Panc1 (cell line): ENCODE measurements at regions not wholly inside any gene's neighbourhood (a gene's known extent, or its start where the extent isn't known, plus 50 kb on each side); places are given as distances from the start of the nearest gene placed in this dataset.
"Not testable (repeated sequence)": the region's sequence is repeated elsewhere in the genome, so short reads cannot be mapped to it uniquely, and the experiment has no call there.

Experiments used
- ATAC-seq: fragments of 200-7000 bp; cut with Tn5 transposase; 2 replicates; pipeline ENCODE4 v1.9.1; 2020; ENCODE audit warnings: mild to moderate bottlenecking, moderate library complexity
- BruUV-seq: library from RNA; stranded (reverse); fragments of 400-500 nt; replicated peaks from 2 replicates; lab custom pipeline; 2021; lab: Mats Ljungman, UMichigan
- CTCF ChIA-PET: fragments of 300-600 bp; sonication (Branson Sonifier 250); formaldehyde crosslinking; loops from one replicate; lab custom pipeline; 2022; ENCODE audit warnings: antibody characterized with exemption; lab: Charles Lee
- POLR2A ChIA-PET: fragments of 300-600 bp; sonication (Branson Sonifier 250); formaldehyde crosslinking; loops from one replicate; lab custom pipeline; 2022; ENCODE audit warnings: antibody characterized with exemption; lab: Charles Lee
- DNase-seq: peaks from one replicate; pipeline ENCODE4 v3.0.0-alpha.2; 2010; ENCODE audit warnings: low read depth, low spot score
- H3K27ac ChIP-seq: 2 replicates; pipeline ENCODE4 v1.5.1; 2011; ENCODE audit warnings: mild to moderate bottlenecking, low read length, inconsistent platforms
- H3K27me3 ChIP-seq: fragments of 200-500 bp; sonication (Bioruptor generic); 2 replicates; pipeline ENCODE4 v1.6.0; 2014; ENCODE audit warnings: low read length, inconsistent platforms; ENCODE audit not compliant: control insufficient read depth, insufficient read depth
- H3K36me3 ChIP-seq: fragments of 200-500 bp; sonication (Bioruptor generic); 2 replicates; pipeline ENCODE4 v1.5.1; 2014; ENCODE audit warnings: inconsistent platforms, mild to moderate bottlenecking, low read length, moderate library complexity; ENCODE audit not compliant: control insufficient read depth, insufficient read depth
- H3K4me1 ChIP-seq: 2 replicates; pipeline ENCODE4 v1.5.1; 2011; ENCODE audit warnings: inconsistent platforms, mild to moderate bottlenecking, low read length, moderate library complexity; ENCODE audit not compliant: control insufficient read depth, insufficient read depth
- H3K4me3 ChIP-seq, 2 experiments: 2 replicates each; pipeline ENCODE4 v1.5.1; 2011 to 2012; ENCODE audit warnings: low read depth in 2 of 2, low read length in 2 of 2, mild to moderate bottlenecking in 2 of 2, inconsistent platforms in 1 of 2, moderate library complexity in 1 of 2
- H3K9me3 ChIP-seq: fragments of 200-500 bp; sonication (Bioruptor generic); 2 replicates; pipeline ENCODE4 v1.5.1; 2014; ENCODE audit warnings: low read depth, mild to moderate bottlenecking, inconsistent platforms, low read length, moderate library complexity; ENCODE audit not compliant: control insufficient read depth, insufficient read depth
- CTCF ChIP-seq: fragments of 450-650 bp; IDR thresholded peaks from 2 replicates; pipeline ENCODE4 v1.5.1; 2017; ENCODE audit warnings: mild to moderate bottlenecking
- POLR2AphosphoS5 ChIP-seq: IDR thresholded peaks from 2 replicates; pipeline ENCODE4 v1.6.1; 2012; ENCODE audit warnings: mild to moderate bottlenecking, low read depth, low read length, moderate library complexity
- REST ChIP-seq, 2 experiments: IDR thresholded peaks; 2 replicates each; pipeline ENCODE4 v1.6.1; 2011 to 2012; ENCODE audit warnings: low read depth in 2 of 2, control low read depth in 1 of 2, low read length in 1 of 2, mild to moderate bottlenecking in 1 of 2, moderate library complexity in 1 of 2; ENCODE audit not compliant: insufficient read depth in 1 of 2
- SIN3A ChIP-seq: IDR thresholded peaks from 2 replicates; pipeline ENCODE4 v1.6.1; 2012; ENCODE audit warnings: low read depth, mild to moderate bottlenecking, low read length, moderate library complexity, borderline replicate concordance; ENCODE audit not compliant: insufficient read depth
- TCF7L2 ChIP-seq: IDR thresholded peaks from 2 replicates; pipeline ENCODE4 v1.6.1; 2011; ENCODE audit warnings: mild to moderate bottlenecking, low read depth, low read length, inconsistent platforms
- in situ Hi-C: cut with HindIII; loops from 2 replicates; pipeline ENCODE4 v1.10.0; 2016; ENCODE audit warnings: low sequenced_read_pairs, low pct_unique_long_range_greater_than_20kb
- intact Hi-C: fragments of 100-400 bp; cut with micrococcal nuclease; formaldehyde crosslinking; loops from one replicate; pipeline ENCODE4 v1.10.0; 2022; ENCODE audit not compliant: unreplicated experiment

GRCh38 chr6:890995-891394, 198.1 kb upstream of the EXOC2 start:
- in situ Hi-C loops: no loop called here
- BruUV-seq: no TSS peak
- Histone ChIP-seq H3K36me3 (no peaks in the 10 kb centered on the region), H3K27me3 (no peaks in the 10 kb centered on the region), H3K27ac (no peak overlapping the region), H3K4me3 (no peak overlapping the region), H3K9me3 (no peaks in the 10 kb centered on the region), H3K4me1 (no peaks in the 10 kb centered on the region)
- ATAC-seq (no peak), DNase-seq (no peak)
- no peak for TF ChIP-seq REST (IDR thresholded peaks at IDR 0.05; ENCODE audit: insufficient read depth in 1 of 2, low read depth in 2 of 2, low read length in 1 of 2)
- TF ChIP-seq POLR2AphosphoS5: no peak
- no peak for TF ChIP-seq SIN3A
- no peak for TF ChIP-seq CTCF
- no peak for TF ChIP-seq TCF7L2
- POLR2A ChIA-PET: interaction anchor here (0.6 kb wide), 1 partner anchor 301 kb away, joined by 3 read pairs; no protein-coding TSS in a partner anchor
- CTCF ChIA-PET: no interaction called here
- intact Hi-C loops: no loop called here

- ATAC-seq: no peak
- no TSS peak for BruUV-seq
- intact Hi-C loops: no loop called here
- Histone ChIP-seq H3K36me3 (no peaks in the 10 kb centered on the region), H3K4me1 (no peaks in the 10 kb centered on the region), H3K27ac (no peak overlapping the region), H3K27me3 (no peaks in the 10 kb centered on the region), H3K4me3 (no peak overlapping the region), H3K9me3 (no peaks in the 10 kb centered on the region)
- no peak for TF ChIP-seq POLR2AphosphoS5
- no peak for TF ChIP-seq SIN3A
- ChIA-PET POLR2A (no interaction called here), CTCF (no interaction called here)
- in situ Hi-C loops: no loop called here
- DNase-seq: no peak
Measured at GRCh38 chr6:890201-890600, 197.3 kb upstream of the EXOC2 start.

- Histone ChIP-seq H3K4me3 (no peak overlapping the region), H3K36me3 (no peaks in the 10 kb centered on the region), H3K4me1 (no peaks in the 10 kb centered on the region), H3K9me3 (no peaks in the 10 kb centered on the region), H3K27me3 (no peaks in the 10 kb centered on the region), H3K27ac (no peak overlapping the region)
- intact Hi-C loops: no loop called here
- POLR2A ChIA-PET: no interaction called here
- CTCF ChIA-PET: no interaction called here
- TF ChIP-seq POLR2AphosphoS5: no peak
- TF ChIP-seq REST (IDR thresholded peaks at IDR 0.05; ENCODE audit: insufficient read depth in 1 of 2, low read depth in 2 of 2, low read length in 1 of 2): no peak
- no peak for TF ChIP-seq SIN3A
- no peak for TF ChIP-seq CTCF
- no peak for TF ChIP-seq TCF7L2
- no TSS peak for BruUV-seq
- in situ Hi-C loops: no loop called here
- ATAC-seq (no peak), DNase-seq (no peak)
Measured at GRCh38 chr6:887583-888235, 194.8 kb upstream of the EXOC2 start.

GRCh38 chr6:886116-886515, 193.2 kb upstream of the EXOC2 start:
- DNase-seq, H3K9me3 ChIP-seq, POLR2A ChIA-PET, H3K36me3 ChIP-seq, in situ Hi-C loops, CTCF ChIA-PET, H3K4me3 ChIP-seq, BruUV-seq, H3K4me1 ChIP-seq, H3K27me3 ChIP-seq, intact Hi-C loops, H3K27ac ChIP-seq, ATAC-seq: not testable (repeated sequence)
